Ascending aorta (tissue), 2 donors: ENCODE measurements at regions not wholly inside any gene's neighbourhood (a gene's known extent, or its start where the extent isn't known, plus 50 kb on each side); places are given as distances from the start of the nearest gene placed in this dataset.

Experiments used
- DNase-seq, 2 donors: peaks; one replicate each; pipeline ENCODE4 v3.0.0-alpha.2; 2019; ENCODE audit warnings: low spot score in 2 of 2
- H3K27ac ChIP-seq, 2 donors: fragments of 200-600 bp; sonication (generic); one replicate each; pipeline ENCODE4 v1.5.1; 2016 to 2017; ENCODE audit warnings: mild to moderate bottlenecking in 1 of 2
- H3K27me3 ChIP-seq: fragments of 200-600 bp; sonication (generic); one replicate; pipeline ENCODE4 v1.5.1; 2017
- H3K36me3 ChIP-seq, 2 donors: fragments of 200-600 bp; sonication (generic); one replicate each; pipeline ENCODE4 v1.5.1; 2016
- H3K4me1 ChIP-seq, 2 donors: fragments of 200-600 bp; sonication (generic); one replicate each; pipeline ENCODE4 v1.5.1; 2016 to 2017; ENCODE audit warnings: mild to moderate bottlenecking in 1 of 2
- H3K4me3 ChIP-seq, 2 donors: fragments of 200-600 bp; sonication (generic); one replicate each; pipeline ENCODE4 v1.5.1; 2016 to 2017; ENCODE audit warnings: mild to moderate bottlenecking in 1 of 2
- H3K9me3 ChIP-seq, 2 donors: fragments of 200-600 bp; sonication (generic); one replicate each; pipeline ENCODE4 v1.5.1; 2016
- intact Hi-C: fragments of 100-400 bp; cut with DNase I; formaldehyde crosslinking; loops from one replicate; pipeline ENCODE4 v1.15.1; 2023
- TF ChIP-seq, protein P1 (sequence below), 3 experiments: fragments of 200-600 bp in 2 of 3; fragments of 450-650 bp in 1 of 3; sonication (generic) in 2 of 3; IDR thresholded peaks; one replicate each; pipeline ENCODE4 v1.5.1; 2016 to 2019; ENCODE audit warnings: antibody characterized with exemption in 3 of 3, mild to moderate bottlenecking in 1 of 3, moderate library complexity in 1 of 3

DNA sequence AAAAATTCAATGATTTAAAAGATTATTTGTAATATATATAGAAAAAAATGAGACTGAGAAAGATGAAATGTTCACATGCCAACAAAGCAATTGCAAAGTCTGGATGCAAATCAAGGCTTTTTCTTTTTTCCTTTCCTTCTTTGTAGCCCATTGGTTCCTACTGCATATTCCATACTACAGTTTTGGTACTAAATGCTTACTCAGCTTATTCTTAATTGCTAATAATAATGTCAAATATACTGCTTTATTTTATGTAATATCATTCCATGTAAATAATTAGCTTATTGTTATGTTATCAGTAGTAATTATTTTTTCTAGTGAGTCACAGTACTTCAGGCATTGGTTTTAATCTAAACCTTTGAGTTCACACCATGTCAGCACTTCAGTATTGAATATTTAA lies 407.4 kb upstream of the LRRTM1 start:
- H3K4me3 ChIP-seq: no peak overlapping the region
- H3K4me1 ChIP-seq: no peaks in the 10 kb centered on the region
- H3K36me3 ChIP-seq: no peaks in the 10 kb centered on the region
- intact Hi-C loops: no loop called here
- DNase-seq: no peak
- no peaks in the 10 kb centered on the region for H3K27me3 ChIP-seq
- no peak overlapping the region for H3K27ac ChIP-seq
- TF ChIP-seq, protein P1, sequence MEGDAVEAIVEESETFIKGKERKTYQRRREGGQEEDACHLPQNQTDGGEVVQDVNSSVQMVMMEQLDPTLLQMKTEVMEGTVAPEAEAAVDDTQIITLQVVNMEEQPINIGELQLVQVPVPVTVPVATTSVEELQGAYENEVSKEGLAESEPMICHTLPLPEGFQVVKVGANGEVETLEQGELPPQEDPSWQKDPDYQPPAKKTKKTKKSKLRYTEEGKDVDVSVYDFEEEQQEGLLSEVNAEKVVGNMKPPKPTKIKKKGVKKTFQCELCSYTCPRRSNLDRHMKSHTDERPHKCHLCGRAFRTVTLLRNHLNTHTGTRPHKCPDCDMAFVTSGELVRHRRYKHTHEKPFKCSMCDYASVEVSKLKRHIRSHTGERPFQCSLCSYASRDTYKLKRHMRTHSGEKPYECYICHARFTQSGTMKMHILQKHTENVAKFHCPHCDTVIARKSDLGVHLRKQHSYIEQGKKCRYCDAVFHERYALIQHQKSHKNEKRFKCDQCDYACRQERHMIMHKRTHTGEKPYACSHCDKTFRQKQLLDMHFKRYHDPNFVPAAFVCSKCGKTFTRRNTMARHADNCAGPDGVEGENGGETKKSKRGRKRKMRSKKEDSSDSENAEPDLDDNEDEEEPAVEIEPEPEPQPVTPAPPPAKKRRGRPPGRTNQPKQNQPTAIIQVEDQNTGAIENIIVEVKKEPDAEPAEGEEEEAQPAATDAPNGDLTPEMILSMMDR (IDR thresholded peaks at IDR 0.05): no peak
- no peaks in the 10 kb centered on the region for H3K9me3 ChIP-seq

DNA sequence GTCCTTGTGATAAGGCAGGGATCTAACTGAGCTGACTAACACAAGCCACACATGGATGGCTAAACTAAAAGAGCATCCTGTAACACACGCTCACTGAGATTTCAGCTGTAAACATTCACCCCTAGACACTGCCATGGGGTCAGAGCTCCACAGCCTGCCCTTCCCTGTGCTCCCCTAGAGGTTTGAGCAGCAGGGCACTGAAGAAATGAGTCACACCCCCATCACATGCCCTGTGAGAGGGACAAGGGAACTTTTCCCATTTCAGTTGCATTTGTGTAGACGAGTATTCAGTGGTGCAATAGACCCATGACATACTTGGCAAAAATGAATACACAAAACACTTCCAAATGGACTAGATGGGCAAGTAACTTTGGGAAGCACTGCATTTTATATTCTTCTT lies 402.4 kb upstream of the LRRTM1 start:
- TF ChIP-seq, protein P1 (IDR thresholded peaks at IDR 0.05): no peak
- H3K4me1 ChIP-seq: no peaks in the 10 kb centered on the region
- intact Hi-C loops: no loop called here
- H3K27ac ChIP-seq: no peak overlapping the region
- H3K27me3 ChIP-seq: no peaks in the 10 kb centered on the region
- DNase-seq: no peak
- H3K9me3 ChIP-seq: no peaks in the 10 kb centered on the region
- H3K4me3 ChIP-seq: no peak overlapping the region
- no peaks in the 10 kb centered on the region for H3K36me3 ChIP-seq

DNA sequence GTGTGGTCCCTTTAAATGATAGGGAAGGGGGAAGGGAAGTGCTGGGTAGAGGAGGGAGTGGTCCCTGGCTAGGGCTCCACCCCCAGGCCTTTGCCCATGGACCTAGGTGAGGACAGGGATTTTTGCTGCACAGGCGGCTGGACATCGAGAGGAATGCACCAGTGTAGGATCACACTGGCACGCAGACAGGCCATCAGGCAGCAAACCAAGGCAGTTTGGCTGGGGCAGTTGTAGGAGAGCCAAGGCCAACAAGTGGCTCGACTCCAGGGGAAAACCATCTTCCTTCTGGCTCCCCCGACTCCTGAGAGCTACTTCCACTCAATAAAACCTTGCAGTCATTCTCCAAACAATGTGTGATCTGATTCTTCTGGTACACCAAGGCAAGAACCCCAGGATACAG lies 402.0 kb upstream of the LRRTM1 start:
- Histone ChIP-seq H3K4me3 (no peak overlapping the region), H3K9me3 (no peaks in the 10 kb centered on the region), H3K27ac (no peak overlapping the region), H3K4me1 (no peaks in the 10 kb centered on the region), H3K27me3 (no peaks in the 10 kb centered on the region), H3K36me3 (no peaks in the 10 kb centered on the region)
- TF ChIP-seq, protein P1 (IDR thresholded peaks at IDR 0.05): no peak
- intact Hi-C loops: no loop called here
- DNase-seq: no peak

DNA sequence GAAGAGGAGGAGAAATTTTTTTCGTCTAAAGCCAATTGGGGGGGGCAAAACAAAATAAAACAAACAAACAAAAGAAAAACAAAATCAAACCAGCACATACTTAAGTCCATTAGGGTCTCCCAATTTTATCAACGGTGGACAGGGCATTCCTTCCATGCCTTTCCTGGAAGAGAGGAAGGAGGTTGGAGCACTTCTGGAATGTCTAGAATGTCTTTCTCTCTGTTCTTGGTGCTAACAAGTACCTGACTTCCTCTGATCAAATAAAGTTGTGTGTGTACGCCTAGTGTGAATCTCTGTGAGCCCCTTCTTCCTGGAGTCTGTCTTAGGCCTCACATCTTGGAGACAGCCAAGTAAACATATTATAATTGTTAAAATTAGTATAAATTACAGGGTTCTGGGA lies 399.0 kb upstream of the LRRTM1 start:
- TF ChIP-seq, protein P1 (IDR thresholded peaks at IDR 0.05): no peak
- no peaks in the 10 kb centered on the region for H3K36me3 ChIP-seq
- H3K27me3 ChIP-seq: no peaks in the 10 kb centered on the region
- H3K9me3 ChIP-seq: no peaks in the 10 kb centered on the region
- intact Hi-C loops: no loop called here
- H3K27ac ChIP-seq: no peak overlapping the region
- H3K4me3 ChIP-seq: no peak overlapping the region
- no peak for DNase-seq
- no peaks in the 10 kb centered on the region for H3K4me1 ChIP-seq

DNA sequence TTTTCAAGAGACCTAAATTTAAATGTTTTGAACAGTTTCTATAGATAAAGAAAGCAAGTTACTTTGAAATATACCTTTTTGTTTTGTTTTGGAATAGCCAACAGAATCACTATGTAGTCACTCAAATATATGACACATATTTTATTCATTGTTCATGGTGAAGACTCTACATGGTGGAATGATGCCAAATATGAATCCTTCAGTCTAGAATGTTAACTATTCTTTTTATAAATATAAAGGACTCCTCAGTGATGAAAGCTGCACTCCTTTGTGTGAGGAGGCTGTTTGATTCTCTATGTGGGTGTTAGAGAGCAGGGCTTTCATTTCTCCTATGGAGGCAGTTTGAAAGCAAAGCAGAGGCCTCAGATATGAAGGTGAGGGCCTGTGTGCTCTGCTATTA lies 396.4 kb upstream of the LRRTM1 start:
- Histone ChIP-seq H3K27me3 (no peaks in the 10 kb centered on the region), H3K4me3 (no peak overlapping the region), H3K27ac (no peak overlapping the region), H3K9me3 (no peaks in the 10 kb centered on the region), H3K4me1 (no peaks in the 10 kb centered on the region), H3K36me3 (no peaks in the 10 kb centered on the region)
- intact Hi-C loops: no loop called here
- no peak for DNase-seq
- TF ChIP-seq, protein P1 (IDR thresholded peaks at IDR 0.05): no peak
